Activated CD4-positive, alpha-beta T cell treated with anti-CD3 and anti-CD28 coated beads for 36 hours (primary cell): ENCODE measurements at regions not wholly inside any gene's neighbourhood (a gene's known extent, or its start where the extent isn't known, plus 50 kb on each side); places are given as distances from the start of the nearest gene placed in this dataset.
"Not testable (repeated sequence)": the region's sequence is repeated elsewhere in the genome, so short reads cannot be mapped to it uniquely, and the experiment has no call there.

Experiments used
- ATAC-seq: fragments of 200-7000 bp; cut with Tn5 transposase; one replicate; pipeline ENCODE4 v1.10.0; 2021; ENCODE audit warnings: mild to moderate bottlenecking, moderate library complexity
- CTCF ChIA-PET: fragments of 350-600 bp; sonication (Branson Sonifier 250); formaldehyde crosslinking; loops from one replicate; lab custom pipeline; 2021; ENCODE audit warnings: antibody characterized with exemption; lab: Charles Lee
- POLR2A ChIA-PET: fragments of 350-600 bp; sonication (Branson Sonifier 250); formaldehyde crosslinking; loops from one replicate; lab custom pipeline; 2021; ENCODE audit warnings: antibody characterized with exemption, inconsistent platforms; lab: Charles Lee
- DNase-seq: peaks from one replicate; pipeline ENCODE4 v3.0.0-alpha.2; 2020
- H3K27ac Mint-ChIP-seq: one replicate; pipeline ENCODE4 v1.8.0; 2021; ENCODE audit warnings: mixed read lengths
- H3K27me3 Mint-ChIP-seq: one replicate; pipeline ENCODE4 v1.8.0; 2021; ENCODE audit warnings: mixed read lengths
- H3K36me3 Mint-ChIP-seq: one replicate; pipeline ENCODE4 v1.8.0; 2021; ENCODE audit warnings: low read depth, mixed read lengths
- H3K4me1 Mint-ChIP-seq: one replicate; pipeline ENCODE4 v1.8.0; 2021; ENCODE audit warnings: mixed read lengths
- H3K4me3 Mint-ChIP-seq: one replicate; pipeline ENCODE4 v1.8.0; 2021; ENCODE audit warnings: mild to moderate bottlenecking, moderate library complexity, mixed read lengths
- H3K9me3 Mint-ChIP-seq: one replicate; pipeline ENCODE4 v1.8.0; 2021; ENCODE audit warnings: low read depth, mixed read lengths
- intact Hi-C, 2 experiments: fragments of 100-400 bp; cut with DNase I in 1 of 2; cut with micrococcal nuclease in 1 of 2; formaldehyde crosslinking; loops; one replicate each; pipeline versions ENCODE4 v1.14.2 to v1.15.1; 2022 to 2024; cut with DNase I, micrococcal nuclease

GRCh38 chr6:57876659-57877058, 559.2 kb downstream of the PRIM2 start:
- H3K4me1 Mint-ChIP-seq, H3K27me3 Mint-ChIP-seq, POLR2A ChIA-PET, intact Hi-C loops, CTCF ChIA-PET, H3K9me3 Mint-ChIP-seq, ATAC-seq, H3K27ac Mint-ChIP-seq, H3K36me3 Mint-ChIP-seq, H3K4me3 Mint-ChIP-seq, DNase-seq: not testable (repeated sequence)

- H3K27ac Mint-ChIP-seq, H3K9me3 Mint-ChIP-seq, DNase-seq, CTCF ChIA-PET, intact Hi-C loops, POLR2A ChIA-PET, ATAC-seq, H3K4me1 Mint-ChIP-seq, H3K4me3 Mint-ChIP-seq, H3K27me3 Mint-ChIP-seq, H3K36me3 Mint-ChIP-seq: not testable (repeated sequence)
Measured at GRCh38 chr6:57877729-57878128, 560.3 kb downstream of the PRIM2 start.

GRCh38 chr6:57878792-57879191, 561.4 kb downstream of the PRIM2 start:
- POLR2A ChIA-PET, H3K4me1 Mint-ChIP-seq, H3K36me3 Mint-ChIP-seq, intact Hi-C loops, H3K9me3 Mint-ChIP-seq, ATAC-seq, H3K27ac Mint-ChIP-seq, DNase-seq, H3K4me3 Mint-ChIP-seq, H3K27me3 Mint-ChIP-seq, CTCF ChIA-PET: not testable (repeated sequence)

GRCh38 chr6:57898850-57899249, 581.4 kb downstream of the PRIM2 start:
- H3K4me3 Mint-ChIP-seq, H3K9me3 Mint-ChIP-seq, CTCF ChIA-PET, H3K36me3 Mint-ChIP-seq, intact Hi-C loops, H3K27me3 Mint-ChIP-seq, DNase-seq, ATAC-seq, H3K27ac Mint-ChIP-seq, H3K4me1 Mint-ChIP-seq, POLR2A ChIA-PET: not testable (repeated sequence)

- H3K36me3 Mint-ChIP-seq, intact Hi-C loops, H3K9me3 Mint-ChIP-seq, H3K4me3 Mint-ChIP-seq, DNase-seq, CTCF ChIA-PET, H3K27me3 Mint-ChIP-seq, POLR2A ChIA-PET, H3K4me1 Mint-ChIP-seq, ATAC-seq, H3K27ac Mint-ChIP-seq: not testable (repeated sequence)
Measured at GRCh38 chr6:57900687-57901399, 583.4 kb downstream of the PRIM2 start.

- H3K4me3 Mint-ChIP-seq, H3K27me3 Mint-ChIP-seq, POLR2A ChIA-PET, H3K36me3 Mint-ChIP-seq, intact Hi-C loops, DNase-seq, H3K4me1 Mint-ChIP-seq, H3K9me3 Mint-ChIP-seq, CTCF ChIA-PET, H3K27ac Mint-ChIP-seq, ATAC-seq: not testable (repeated sequence)
Measured at GRCh38 chr6:57901445-57901844, 584.0 kb downstream of the PRIM2 start.

GRCh38 chr6:57904356-57904755, 586.9 kb downstream of the PRIM2 start:
- POLR2A ChIA-PET, intact Hi-C loops, ATAC-seq, H3K4me1 Mint-ChIP-seq, H3K27ac Mint-ChIP-seq, H3K27me3 Mint-ChIP-seq, H3K9me3 Mint-ChIP-seq, H3K4me3 Mint-ChIP-seq, CTCF ChIA-PET, DNase-seq, H3K36me3 Mint-ChIP-seq: not testable (repeated sequence)

GRCh38 chr6:57915300-57915699, 597.9 kb downstream of the PRIM2 start:
- intact Hi-C loops, H3K27me3 Mint-ChIP-seq, H3K4me1 Mint-ChIP-seq, H3K9me3 Mint-ChIP-seq, CTCF ChIA-PET, H3K36me3 Mint-ChIP-seq, ATAC-seq, DNase-seq, POLR2A ChIA-PET, H3K4me3 Mint-ChIP-seq, H3K27ac Mint-ChIP-seq: not testable (repeated sequence)

- POLR2A ChIA-PET, H3K4me3 Mint-ChIP-seq, H3K27me3 Mint-ChIP-seq, H3K27ac Mint-ChIP-seq, H3K9me3 Mint-ChIP-seq, H3K4me1 Mint-ChIP-seq, H3K36me3 Mint-ChIP-seq, DNase-seq, CTCF ChIA-PET, intact Hi-C loops, ATAC-seq: not testable (repeated sequence)
Measured at GRCh38 chr6:57942966-57943365, 625.5 kb downstream of the PRIM2 start.

- H3K27me3 Mint-ChIP-seq, CTCF ChIA-PET, H3K4me3 Mint-ChIP-seq, H3K9me3 Mint-ChIP-seq, POLR2A ChIA-PET, DNase-seq, intact Hi-C loops, ATAC-seq, H3K27ac Mint-ChIP-seq, H3K4me1 Mint-ChIP-seq: not testable (repeated sequence)
- H3K36me3 Mint-ChIP-seq = peaks cover 17% of the 10 kb centered on the region
Measured at GRCh38 chr6:57946084-57946768, 628.8 kb downstream of the PRIM2 start.

- CTCF ChIA-PET, H3K9me3 Mint-ChIP-seq, POLR2A ChIA-PET, H3K4me3 Mint-ChIP-seq, H3K27ac Mint-ChIP-seq, ATAC-seq, H3K4me1 Mint-ChIP-seq, DNase-seq, H3K27me3 Mint-ChIP-seq, intact Hi-C loops: not testable (repeated sequence)
- peaks cover 17% of the 10 kb centered on the region for H3K36me3 Mint-ChIP-seq
Measured at GRCh38 chr6:57946769-57947091, 629.3 kb downstream of the PRIM2 start.

GRCh38 chr6:57948481-57948880, 631.1 kb downstream of the PRIM2 start:
- H3K4me1 Mint-ChIP-seq, CTCF ChIA-PET, H3K4me3 Mint-ChIP-seq, DNase-seq, intact Hi-C loops, H3K27ac Mint-ChIP-seq, ATAC-seq, H3K9me3 Mint-ChIP-seq, H3K27me3 Mint-ChIP-seq, POLR2A ChIA-PET: not testable (repeated sequence)
- peaks cover 19% of the 10 kb centered on the region for H3K36me3 Mint-ChIP-seq
